GM18909 (cell line): ENCODE measurements at regions not wholly inside any gene's neighbourhood (a gene's known extent, or its start where the extent isn't known, plus 50 kb on each side); places are given as distances from the start of the nearest gene placed in this dataset.

Experiments used
- ATAC-seq: cut with Tn5 transposase; IDR thresholded peaks from one replicate; pipeline ENCODE4 v1.9.1; 2021; ENCODE audit warnings: mild to moderate bottlenecking; ENCODE audit not compliant: unreplicated experiment, poor library complexity

DNA sequence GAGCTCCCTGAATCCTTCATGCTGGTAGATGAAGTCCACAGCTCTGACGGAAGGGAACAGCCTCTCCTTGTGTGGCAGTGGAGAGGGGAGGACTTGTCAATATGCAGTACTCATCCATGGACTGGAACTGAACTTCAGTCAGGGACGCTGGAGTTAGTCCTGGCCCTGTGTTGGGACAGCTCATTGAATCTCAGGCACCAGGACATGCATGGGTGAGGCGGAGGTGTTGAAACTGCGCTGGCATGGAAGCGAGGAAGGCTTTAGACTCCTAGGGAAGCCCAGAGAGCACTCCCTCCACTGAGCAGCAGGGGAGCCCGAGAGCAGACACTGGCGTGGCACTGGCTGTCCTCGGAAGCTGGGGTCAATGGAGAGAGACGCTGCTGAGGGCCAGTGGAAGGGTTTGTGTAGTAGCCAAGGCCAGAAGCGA lies 161.3 kb upstream of the GGTLC1 start:
- ATAC-seq, result no peak

- no peak for ATAC-seq
Observed at GRCh38 chr20:24149175-24149574, 160.6 kb upstream of the GGTLC1 start.

GRCh38 chr20:24148372-24148771 lies 159.8 kb upstream of the GGTLC1 start:
- ATAC-seq, result peak; percentile 78

- no peak for ATAC-seq
Observed at GRCh38 chr20:24147961-24148360, 159.4 kb upstream of the GGTLC1 start.

GRCh38 chr20:24147479-24147878 lies 158.9 kb upstream of the GGTLC1 start:
- no peak for ATAC-seq

- ATAC-seq, result no peak
Observed at GRCh38 chr20:24146231-24146634, 157.7 kb upstream of the GGTLC1 start.

DNA sequence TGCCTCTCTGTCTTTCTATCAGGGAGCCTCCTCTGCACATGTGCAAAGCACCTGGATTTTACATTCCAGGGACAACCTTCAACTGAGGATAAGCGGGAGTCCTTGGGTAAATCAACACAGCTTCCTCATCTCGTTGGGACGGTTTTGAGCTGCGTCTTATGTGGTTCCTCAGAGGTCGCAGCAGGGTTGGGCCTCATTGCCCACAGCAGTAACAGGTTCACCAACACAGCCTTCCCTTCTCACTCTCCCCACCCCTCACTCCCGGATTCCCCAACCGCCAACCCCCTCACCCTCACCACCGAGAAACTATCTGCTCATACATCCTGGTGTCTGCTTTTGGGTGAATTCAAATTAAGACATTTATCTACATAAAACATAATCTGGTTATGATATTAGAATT lies 155.8 kb upstream of the GGTLC1 start:
- no peak for ATAC-seq

DNA sequence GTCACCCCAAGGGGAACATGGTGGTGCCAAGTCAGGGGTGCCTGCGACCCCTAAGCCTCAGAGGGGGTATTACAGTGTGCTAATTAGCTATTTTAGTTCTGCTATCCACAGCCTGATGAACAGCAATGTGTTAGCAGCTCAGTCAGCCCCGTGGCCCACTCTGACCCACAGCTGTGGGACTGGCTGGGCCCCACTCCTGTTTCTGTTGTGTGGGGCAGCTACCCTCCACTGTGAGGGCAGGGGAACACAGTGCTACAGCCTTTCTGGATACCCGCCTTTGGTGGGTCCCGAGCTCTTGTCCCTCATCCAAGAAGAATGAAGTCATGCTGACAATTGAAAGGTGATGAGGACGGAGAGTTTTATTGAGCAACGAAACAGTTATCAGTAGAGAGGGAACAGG lies 152.5 kb upstream of the GGTLC1 start:
- ATAC-seq, result no peak

DNA sequence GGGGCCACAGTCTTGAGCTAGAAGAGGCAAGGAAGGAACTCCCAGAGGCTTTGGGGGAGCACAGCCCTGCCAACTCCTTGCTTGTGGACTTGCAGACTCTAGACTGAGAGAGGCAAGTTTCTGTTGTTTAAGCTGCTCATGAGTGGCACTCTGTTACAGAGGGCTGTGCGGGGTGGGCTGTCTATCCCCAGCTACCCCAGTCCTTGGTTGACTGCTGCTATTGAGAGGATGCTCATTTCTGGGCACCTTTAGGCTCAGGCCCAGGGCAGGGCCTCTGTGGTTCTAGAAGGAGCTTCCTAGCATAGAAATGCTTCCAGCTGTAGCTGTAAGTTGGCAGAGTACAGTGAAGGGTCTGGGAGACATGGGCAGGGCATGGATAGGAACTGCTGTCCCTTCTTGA lies 151.3 kb upstream of the GGTLC1 start:
- no peak for ATAC-seq

DNA sequence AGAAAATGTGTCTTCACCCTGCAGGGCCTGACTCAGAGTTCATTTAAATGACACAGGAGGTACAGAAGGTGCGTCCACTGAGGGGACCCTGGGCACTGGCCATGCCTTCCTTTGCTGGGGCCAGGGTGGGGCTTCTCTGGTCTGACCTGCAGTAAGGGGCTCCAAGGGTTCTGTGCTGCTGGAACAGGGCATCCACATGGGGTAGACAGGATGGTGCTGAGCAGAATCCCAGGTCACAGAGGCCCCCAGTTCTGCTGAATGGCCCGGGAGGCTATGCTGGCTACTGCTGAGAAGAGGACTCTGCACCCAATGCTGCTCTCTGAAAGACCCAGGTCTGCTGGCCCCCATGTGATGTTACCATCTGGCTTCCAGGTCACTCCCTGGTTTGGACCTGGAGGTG lies 150.4 kb upstream of the GGTLC1 start:
- ATAC-seq, result no peak

DNA sequence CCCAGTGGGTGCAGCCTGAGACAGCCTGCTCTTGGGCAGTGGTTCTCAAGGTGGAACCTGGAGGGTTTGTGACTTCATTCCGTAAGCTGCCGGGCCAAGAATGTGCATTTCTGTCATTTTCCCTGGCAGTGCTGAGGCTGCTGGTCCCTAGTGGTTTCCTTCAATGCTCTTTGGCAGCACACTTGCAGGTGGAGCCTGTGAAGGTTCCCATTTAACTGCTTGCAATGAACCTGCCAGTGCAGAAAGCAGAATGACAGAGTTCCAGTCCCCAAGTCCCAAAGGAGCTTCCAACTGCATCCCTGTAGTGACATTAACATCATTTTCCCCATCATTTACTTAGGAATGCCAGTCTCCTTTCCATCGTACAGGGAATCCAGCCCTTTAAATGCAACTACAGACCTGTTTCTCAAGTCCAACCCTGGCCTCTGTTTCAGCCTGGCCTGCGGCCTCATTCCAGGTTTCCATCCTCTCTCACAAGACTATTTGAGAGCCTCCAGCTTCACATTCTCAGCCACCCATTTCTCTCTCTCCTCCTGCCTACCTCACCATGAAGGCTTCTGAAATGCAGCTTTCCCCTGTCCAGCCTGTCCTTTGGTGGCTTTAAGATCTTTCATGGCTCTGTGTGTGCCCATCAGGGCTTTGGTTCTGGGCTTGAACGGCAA lies 149.7 kb upstream of the GGTLC1 start:
- ATAC-seq, result no peak

- no peak for ATAC-seq
Observed at GRCh38 chr20:24136659-24137246, 148.2 kb upstream of the GGTLC1 start.

DNA sequence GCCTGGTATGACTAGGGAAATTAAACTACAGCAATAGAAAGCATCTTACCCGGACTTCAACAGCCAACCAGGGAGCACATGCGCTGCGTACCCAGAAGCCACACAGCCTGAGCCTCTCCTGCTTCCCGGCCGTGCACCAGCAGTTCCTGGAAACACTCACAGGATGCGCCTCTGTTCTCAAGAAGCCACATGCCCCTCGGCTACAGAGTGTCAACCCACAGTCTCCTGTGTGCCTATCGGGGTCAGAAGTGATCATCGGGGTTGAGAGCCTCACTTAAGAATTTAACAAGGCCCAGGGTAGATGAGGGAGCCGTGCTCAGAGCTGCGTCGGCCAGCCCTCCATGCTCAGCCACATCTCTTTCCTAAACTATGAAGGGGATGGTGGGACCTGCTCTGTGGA lies 147.2 kb upstream of the GGTLC1 start:
- ATAC-seq, result no peak

DNA sequence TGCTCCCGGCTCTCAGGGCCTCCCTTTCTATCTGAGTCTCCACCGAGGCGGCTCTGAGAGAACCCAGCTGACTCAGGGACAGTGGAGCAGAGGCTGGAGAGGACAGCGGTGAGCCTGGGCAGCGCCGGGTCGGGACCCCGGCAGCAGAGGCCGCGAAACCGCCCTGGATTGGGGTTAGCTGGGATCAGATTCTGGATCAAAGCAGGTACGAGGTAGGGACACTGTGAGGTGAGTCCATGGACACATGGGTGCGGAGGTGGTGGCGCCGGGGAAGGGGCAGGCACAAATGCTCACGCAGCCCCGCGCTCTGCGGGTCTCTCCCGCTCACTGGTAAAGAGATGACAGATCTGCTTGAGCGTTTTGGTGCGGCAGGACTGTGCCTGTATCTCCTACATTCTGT lies 146.4 kb upstream of the GGTLC1 start:
- ATAC-seq, result no peak

DNA sequence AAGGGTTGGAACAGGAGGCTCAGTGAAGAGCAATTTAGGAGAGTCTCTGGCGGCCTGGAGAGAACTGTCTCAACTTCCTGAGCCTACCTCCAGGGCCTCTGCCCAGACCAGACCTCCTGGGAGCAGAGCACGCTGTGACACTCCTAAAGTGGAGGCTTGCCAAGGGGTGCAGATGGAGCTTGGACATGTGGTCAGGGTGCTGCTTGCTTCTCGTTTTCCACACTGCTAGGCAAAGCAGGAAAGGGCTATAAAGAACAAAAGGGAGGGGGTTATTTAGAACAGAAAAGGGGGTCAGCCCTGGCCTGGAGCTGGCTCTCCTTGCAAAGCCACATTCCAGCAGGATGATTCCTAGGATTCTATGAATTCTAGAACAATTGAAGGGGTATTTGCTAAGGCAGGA lies 145.7 kb upstream of the GGTLC1 start:
- ATAC-seq, result no peak

DNA sequence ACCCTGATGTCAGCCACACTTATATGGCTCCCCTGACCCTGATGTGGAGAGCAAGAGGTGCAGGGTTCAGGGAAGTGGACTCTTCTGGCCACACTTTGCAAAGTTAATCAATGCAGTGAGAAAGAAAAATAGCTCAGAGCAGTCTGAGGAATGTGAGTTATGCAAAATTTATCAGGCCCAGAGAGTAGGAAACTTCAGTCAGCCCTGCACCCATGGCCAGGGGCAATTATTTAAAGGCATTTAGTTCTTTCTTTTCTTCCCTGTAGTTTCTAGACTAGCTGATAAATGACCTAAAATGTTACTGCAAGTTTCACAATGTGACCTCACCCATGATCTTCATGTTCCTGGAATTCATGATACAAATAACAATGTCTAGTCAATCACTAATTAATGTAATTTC lies 143.7 kb upstream of the GGTLC1 start:
- no peak for ATAC-seq

DNA sequence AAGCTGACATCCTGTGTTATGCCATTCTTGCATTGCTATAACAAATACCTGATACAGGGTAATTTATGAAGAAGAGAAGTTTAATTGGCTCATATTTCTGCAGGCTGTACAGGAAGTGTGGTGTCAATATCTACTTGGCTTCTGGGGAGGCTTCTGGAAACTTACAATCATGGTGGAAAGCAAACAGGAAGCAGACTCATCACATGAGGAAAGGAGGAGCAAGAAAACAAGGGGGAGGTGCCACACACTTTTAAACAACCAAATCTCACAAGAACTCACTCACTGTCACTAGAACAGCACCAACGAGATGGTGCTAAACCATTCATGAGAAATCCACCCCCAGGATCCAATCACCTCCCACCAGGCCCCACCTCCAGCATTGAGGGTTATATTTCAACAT lies 143.1 kb upstream of the GGTLC1 start:
- ATAC-seq, result no peak

GRCh38 chr20:24131281-24131680 lies 142.7 kb upstream of the GGTLC1 start:
- no peak for ATAC-seq

DNA sequence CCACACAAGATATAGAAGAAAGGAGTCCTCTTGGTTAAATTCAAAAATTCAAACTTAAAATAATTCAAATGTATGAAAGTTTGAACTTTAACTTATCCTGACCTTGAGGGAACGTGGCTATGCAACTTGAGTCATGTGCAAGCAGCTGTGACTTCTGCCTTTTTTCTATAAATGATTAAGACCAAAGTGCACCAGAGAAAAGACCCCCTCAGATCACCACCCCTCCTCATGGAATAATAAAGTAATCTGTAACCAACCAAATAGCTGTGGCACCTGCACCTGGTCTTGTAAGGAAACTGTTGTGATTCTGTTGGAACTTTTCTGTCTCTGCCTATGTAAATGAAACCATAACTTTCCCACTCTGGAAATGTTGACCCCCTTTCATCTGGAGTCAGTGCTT lies 141.1 kb upstream of the GGTLC1 start:
- ATAC-seq, result no peak

- ATAC-seq, result no peak
Observed at GRCh38 chr20:24124951-24125650, 136.5 kb upstream of the GGTLC1 start.

- ATAC-seq, result no peak
Observed at GRCh38 chr20:24124003-24124402, 135.4 kb upstream of the GGTLC1 start.
